NCI-H128 (cell line): ENCODE measurements at regions not wholly inside any gene's neighbourhood (a gene's known extent, or its start where the extent isn't known, plus 50 kb on each side); places are given as distances from the start of the nearest gene placed in this dataset.
A peak's percentile ranks its signal among the peaks of the same experiment; 100 is the strongest.

Experiments used
- DNase-seq: peaks from one replicate; lab custom pipeline; 2025; ENCODE audit not compliant: unreplicated experiment; lab: John Stamatoyannopoulos, UW

DNA sequence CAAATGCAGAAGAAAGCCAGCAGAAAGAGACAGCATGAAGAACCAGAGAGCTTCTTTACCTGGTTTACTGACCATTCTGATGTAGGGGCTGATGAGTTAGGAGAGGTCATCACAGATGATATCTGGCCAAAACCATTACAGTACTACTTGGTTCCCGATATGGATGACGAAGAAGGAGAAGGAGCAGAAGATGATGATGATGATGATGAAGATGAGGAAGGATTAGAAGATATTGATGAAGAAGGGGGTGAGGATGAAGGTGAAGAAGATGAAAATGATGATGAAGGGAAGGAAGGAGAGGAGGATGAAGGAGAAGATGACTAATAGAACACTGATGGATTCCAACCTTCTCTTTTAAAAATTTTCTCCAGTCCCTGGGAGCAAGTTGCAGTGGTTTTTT, 178.2 kb upstream of the CRY1 start:
- DNase-seq, result no peak

DNA sequence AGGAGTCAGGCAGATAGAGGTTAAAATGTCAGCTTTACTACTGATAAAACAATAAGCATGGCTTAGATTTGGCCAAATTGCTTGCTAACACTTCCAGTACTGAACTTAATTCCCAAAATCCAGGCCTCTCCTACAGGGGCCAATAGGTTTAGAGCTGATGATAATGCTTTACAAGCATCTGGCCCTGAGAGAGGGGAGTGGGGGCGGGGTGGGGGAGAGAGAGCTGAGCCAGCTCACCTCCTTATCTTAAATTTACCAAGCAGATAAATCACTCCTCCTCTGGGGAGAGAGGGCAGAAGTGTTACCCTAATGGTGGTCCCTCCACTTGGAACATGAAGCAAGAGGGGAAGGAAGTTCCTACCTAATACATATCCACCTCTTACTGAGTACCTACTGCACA, 182.2 kb upstream of the CRY1 start:
- no peak for DNase-seq

DNA sequence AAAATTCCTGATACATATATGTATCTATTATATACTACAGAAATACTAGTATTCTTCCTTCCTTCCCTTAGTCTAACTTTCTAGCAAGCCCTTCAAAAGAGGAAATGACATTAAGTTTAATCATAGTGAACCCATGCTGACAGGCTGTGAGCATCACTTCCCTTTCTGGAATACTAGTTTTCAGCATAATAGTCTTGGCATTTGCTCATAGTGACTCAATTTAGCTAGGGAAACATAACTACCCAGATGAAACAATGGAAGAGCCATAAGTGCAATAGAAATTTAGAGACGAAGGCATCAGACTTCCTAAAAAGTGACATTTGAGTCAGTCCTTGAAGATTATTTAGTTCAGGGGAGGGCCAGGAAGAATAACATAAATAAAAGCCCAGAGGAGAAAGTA, 184.5 kb upstream of the CRY1 start:
- no peak for DNase-seq

DNA sequence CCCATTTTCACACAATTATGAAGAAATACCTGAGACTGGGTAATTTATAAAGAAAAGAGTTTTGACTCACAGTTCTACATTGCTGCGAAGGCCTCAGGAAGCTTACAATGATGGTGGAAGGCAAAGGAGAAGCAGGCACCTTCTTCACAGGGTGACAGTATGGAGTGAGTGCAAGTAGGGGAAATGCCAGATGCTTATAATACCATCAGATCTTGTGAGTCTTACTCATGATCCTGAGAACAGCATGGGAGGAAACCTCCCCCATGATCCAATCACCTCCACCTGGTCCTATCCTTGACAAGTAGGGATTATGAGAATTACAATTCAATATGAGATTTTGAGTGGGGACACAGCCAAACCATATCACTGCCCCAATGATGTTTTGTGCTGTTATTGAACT, 189.3 kb upstream of the CRY1 start:
- no peak for DNase-seq

GRCh38 chr12:107283652-107284051, 190.3 kb upstream of the CRY1 start:
- DNase-seq, result no peak

GRCh38 chr12:107284692-107285091, 191.3 kb upstream of the CRY1 start:
- DNase-seq, result no peak

GRCh38 chr12:107287436-107288413, 194.4 kb upstream of the CRY1 start:
- no peak for DNase-seq

DNA sequence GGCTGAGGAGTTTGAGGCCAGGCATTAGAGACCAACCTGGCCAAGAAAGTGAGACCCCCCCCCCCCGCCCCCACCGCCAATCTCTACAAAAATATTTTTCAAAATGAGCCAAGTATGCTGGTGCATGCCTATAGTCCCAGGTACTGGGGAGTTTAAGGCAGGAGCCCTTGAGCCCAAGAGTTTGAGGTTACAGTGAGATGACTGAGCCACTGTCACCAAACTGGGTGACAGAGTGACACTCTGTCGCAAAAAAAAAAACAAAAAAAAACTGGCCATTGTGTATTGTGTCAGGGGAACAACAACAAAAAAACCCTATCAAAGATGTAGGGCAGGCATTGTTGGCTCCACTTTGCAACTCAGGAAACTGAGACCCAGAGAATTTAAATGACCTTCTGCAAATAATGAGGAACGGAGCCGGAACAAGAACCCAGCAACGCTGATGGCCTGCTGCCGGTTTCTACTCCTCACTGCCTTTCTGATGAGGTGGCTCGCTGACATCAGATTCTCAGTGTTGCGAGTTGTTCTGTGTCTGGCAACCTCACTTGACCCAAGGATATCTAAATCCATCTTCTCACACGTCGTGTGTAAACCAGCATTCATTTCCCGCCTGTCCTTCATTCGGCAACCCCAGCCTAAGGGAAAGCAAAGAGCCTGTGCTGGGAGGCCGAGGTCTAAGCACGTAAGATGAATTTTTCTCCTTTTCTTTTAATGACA, 195.2 kb upstream of the CRY1 start:
- DNase-seq, result no peak

DNA sequence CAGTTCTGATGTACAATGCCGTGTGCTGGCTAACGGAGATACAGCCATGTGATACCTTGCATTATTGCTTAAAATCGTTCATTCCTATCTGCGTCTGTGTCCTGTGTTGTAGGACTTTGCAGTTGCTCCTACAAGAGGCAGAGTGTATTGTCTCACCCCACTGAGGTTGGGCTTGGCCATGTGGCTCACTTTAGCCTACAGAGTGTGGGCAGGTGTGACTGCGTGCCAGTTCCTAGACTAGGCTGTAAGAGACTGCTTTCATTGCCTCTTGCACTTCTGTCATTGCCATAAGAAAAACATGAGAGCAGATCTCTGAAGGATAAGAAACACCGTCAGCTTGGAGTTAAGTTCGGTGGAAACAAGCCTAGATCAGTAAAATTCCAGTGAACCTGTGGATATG, 197.7 kb upstream of the CRY1 start:
- DNase-seq, result no peak

GRCh38 chr12:107296681-107297089, 203.3 kb upstream of the CRY1 start:
- no peak for DNase-seq

- DNase-seq, result no peak
Measured at GRCh38 chr12:107302649-107303341, 209.4 kb upstream of the CRY1 start.

DNA sequence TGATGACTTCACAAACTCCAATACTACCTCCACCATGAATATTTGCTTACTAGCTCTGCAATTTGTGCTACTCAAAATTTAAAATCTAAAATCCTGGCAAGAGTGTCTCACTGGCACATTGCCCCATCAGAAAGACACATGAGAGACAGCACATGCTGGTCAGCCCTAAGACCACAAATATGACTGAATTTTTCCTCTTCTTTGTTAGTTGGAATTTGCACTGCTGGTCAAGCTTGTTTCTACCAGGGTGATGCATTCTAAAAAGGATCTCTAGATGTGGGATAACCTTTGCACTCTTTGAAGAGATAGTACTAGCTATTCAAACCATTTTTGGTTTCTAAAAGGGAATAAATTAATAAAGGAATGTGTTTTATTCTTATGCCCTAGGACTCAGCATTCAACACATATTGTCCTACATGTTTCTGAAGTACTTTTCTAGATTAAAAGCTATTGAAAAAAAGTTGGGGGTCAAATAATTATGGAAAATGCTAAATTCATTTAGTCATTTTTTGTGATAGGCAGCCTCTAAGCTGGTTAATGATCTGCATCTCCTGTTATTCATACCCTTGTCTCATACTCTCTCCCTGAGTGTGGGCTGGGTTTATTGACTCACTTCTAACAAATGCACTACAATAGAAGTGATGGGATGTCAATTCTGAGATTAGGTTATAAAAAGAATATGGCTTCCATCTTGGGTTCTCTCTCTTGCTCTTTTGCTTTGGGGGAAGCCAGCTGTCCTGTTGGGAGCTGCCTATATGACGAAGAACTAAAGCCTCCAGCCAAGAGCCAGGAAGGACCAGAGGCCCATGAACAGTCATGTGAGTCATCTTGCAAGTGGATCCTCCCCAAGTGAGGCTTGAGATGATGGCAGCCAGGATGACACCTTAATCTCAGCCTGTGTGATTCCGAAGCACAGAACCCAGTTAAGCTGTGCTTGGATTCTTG, 211.5 kb upstream of the CRY1 start:
- no peak for DNase-seq

DNA sequence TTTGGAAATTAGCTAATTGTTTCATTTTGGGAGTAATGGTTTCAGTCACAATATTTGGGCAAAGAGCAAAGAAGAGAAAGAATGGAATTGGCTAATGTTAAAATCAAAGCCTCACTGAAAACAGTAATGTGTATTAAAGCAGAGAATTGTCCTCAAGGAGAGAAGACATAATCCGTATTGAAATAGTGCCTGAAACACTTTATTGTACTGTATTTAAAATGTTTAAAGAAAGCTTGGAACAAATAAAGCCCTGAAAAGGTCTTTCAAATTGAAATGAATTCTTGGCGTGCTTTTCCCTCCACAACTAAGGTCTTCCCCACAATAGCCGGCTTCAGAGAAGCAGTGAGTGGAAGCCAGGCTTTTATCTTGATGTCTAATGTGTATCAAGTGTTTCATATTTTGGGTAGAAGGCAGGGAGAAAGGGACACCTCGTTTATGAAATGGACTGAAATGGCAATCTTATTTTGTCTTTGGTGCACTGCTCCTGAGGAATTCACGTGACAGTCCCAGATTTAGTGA, 212.9 kb upstream of the CRY1 start:
- no peak for DNase-seq

- DNase-seq, result no peak
Measured at GRCh38 chr12:107308310-107308709, 215.0 kb upstream of the CRY1 start.

DNA sequence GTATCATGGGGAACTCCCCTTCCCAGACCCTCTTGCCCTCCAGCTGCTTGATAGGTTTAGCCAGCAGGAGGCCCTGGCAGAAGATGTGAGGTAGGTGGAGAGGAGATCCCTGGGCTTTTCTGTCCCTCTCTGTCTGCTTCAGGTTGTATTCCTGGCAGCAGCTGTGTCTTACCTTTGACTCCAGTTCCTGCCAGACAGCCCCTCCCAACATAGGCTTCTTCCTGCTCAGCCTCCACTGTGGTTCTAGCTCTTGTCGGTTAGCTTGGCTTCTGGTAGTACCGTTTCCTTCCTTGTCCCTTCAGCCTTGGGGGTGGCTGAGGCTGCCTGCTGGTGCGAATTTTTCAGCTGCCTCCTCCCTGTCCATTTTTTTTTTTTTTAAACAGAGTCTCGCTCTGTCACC, 215.7 kb upstream of the CRY1 start:
- DNase-seq, result no peak

DNA sequence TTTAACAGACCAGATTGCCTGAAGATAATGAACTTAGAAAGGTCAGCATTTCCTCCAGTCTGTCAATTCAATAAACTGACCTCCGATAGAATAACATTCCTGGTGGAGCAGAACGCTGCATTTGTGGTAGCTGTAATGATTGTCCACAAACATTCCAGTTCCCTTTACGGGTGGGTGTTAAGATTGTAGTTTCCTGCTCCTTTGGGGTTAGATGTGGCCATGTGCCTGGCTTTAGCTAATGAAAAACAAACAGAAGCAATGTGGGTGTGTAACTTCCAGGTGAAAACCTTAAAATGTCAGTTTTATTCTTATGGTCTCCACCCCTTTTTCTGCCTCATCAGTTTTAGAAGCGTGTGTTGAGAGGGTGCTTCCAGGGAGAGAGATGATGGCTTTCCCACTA, 217.3 kb upstream of the CRY1 start:
- no peak for DNase-seq

GRCh38 chr12:107311682-107312081, 218.3 kb upstream of the CRY1 start:
- DNase-seq, result no peak

- peak; percentile 85 for DNase-seq
Measured at GRCh38 chr12:107317751-107318555, 224.6 kb upstream of the CRY1 start.

DNA sequence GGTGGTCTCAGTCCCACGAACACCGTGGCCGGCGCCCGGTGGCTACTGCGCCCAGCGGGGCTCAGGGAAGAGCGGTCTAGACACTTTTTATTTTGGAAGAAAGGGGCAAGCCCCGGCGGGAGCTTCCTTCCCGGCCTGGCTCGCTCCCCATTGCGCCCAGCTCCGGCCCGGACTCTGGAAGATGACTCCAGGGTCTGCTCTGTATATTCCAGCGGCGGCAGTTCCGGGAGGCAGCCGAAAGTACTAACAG, 225.1 kb upstream of the CRY1 start:
- no peak for DNase-seq
